Thyroid gland (tissue), 4 donors: ENCODE measurements at regions not wholly inside any gene's neighbourhood (a gene's known extent, or its start where the extent isn't known, plus 50 kb on each side); places are given as distances from the start of the nearest gene placed in this dataset.

Experiments used
- DNase-seq, 2 donors: peaks; one replicate each; pipeline ENCODE4 v3.0.0-alpha.2; 2019
- H3K27ac ChIP-seq, 3 donors: fragments of 200-600 bp; sonication (generic); 1 replicate in 2 of 3; 2 replicates in 1 of 3; pipeline ENCODE4 v1.5.1; 2016 to 2019; ENCODE audit warnings: mild to moderate bottlenecking in 1 of 3, moderate library complexity in 1 of 3
- H3K27me3 ChIP-seq: fragments of 200-600 bp; sonication (generic); one replicate; pipeline ENCODE4 v1.5.1; 2019
- H3K36me3 ChIP-seq, 2 donors: fragments of 200-600 bp; sonication (generic); one replicate each; pipeline ENCODE4 v1.5.1; 2016 to 2019
- H3K4me1 ChIP-seq, 2 donors: fragments of 200-600 bp; sonication (generic); one replicate each; pipeline ENCODE4 v1.5.1; 2017 to 2019
- H3K4me3 ChIP-seq, 3 donors: fragments of 200-600 bp; sonication (generic); replicated peaks in 1 of 3; 1 replicate in 2 of 3; 2 replicates in 1 of 3; pipeline ENCODE4 v1.5.1; 2016; ENCODE audit warnings: mild to moderate bottlenecking in 1 of 3
- H3K9me3 ChIP-seq: fragments of 200-600 bp; sonication (generic); one replicate; pipeline ENCODE4 v1.5.1; 2017
- POLR2A ChIP-seq, 2 donors: fragments of 450-650 bp; IDR thresholded peaks; one replicate each; pipeline ENCODE4 v1.6.1; 2017; ENCODE audit warnings: antibody characterized with exemption in 2 of 2, mild to moderate bottlenecking in 2 of 2, moderate library complexity in 1 of 2
- WGBS, 2 donors: methylation state at CpG; one replicate each; pipeline ENCODE4 v1.1.5; 2017; 5-methylcytosine and 5-hydroxymethylcytosine counted together
- intact Hi-C: fragments of 100-400 bp; cut with DNase I; formaldehyde crosslinking; loops from one replicate; pipeline ENCODE4 v1.15.1; 2023
- TF ChIP-seq, protein P1 (sequence below), 6 experiments: fragments of 200-600 bp in 3 of 6; fragments of 450-650 bp in 3 of 6; sonication (generic) in 3 of 6; IDR thresholded peaks; one replicate each; pipeline ENCODE4 v1.5.1; 2016 to 2019; ENCODE audit warnings: antibody characterized with exemption in 6 of 6, mild to moderate bottlenecking in 2 of 6, inconsistent platforms in 1 of 6, moderate library complexity in 1 of 6

DNA sequence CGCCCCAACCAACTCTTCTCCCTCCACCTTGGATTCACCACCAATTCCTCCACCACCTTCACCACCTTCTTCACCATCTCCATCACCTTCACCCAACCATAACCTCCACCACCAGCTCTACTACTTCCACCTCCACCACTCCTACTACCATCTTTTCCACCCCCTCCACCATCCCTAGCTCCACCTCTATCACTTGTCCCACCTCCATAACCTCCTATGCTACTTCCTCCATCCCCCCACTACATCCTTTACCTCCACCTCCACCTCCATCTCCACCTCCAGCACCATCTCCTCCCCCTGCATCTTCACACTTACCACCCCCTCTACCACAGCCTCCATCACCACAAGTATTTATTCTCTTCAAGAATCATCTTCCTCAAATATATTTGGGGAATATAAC, 254.9 kb upstream of the EGLN3 start:
- H3K36me3 ChIP-seq, result no peaks in the 10 kb centered on the region
- no peak for TF ChIP-seq POLR2A (IDR thresholded peaks at IDR 0.05)
- TF ChIP-seq, protein P1, sequence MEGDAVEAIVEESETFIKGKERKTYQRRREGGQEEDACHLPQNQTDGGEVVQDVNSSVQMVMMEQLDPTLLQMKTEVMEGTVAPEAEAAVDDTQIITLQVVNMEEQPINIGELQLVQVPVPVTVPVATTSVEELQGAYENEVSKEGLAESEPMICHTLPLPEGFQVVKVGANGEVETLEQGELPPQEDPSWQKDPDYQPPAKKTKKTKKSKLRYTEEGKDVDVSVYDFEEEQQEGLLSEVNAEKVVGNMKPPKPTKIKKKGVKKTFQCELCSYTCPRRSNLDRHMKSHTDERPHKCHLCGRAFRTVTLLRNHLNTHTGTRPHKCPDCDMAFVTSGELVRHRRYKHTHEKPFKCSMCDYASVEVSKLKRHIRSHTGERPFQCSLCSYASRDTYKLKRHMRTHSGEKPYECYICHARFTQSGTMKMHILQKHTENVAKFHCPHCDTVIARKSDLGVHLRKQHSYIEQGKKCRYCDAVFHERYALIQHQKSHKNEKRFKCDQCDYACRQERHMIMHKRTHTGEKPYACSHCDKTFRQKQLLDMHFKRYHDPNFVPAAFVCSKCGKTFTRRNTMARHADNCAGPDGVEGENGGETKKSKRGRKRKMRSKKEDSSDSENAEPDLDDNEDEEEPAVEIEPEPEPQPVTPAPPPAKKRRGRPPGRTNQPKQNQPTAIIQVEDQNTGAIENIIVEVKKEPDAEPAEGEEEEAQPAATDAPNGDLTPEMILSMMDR (IDR thresholded peaks at IDR 0.05), result no peak
- no peak overlapping the region for H3K27ac ChIP-seq
- no peak for DNase-seq
- no peaks in the 10 kb centered on the region for H3K9me3 ChIP-seq
- H3K4me3 ChIP-seq, result no peak overlapping the region
- intact Hi-C loops, result no loop called here
- H3K27me3 ChIP-seq, result no peaks in the 10 kb centered on the region
- WGBS, 2 donors, result 95 to 100% methylated on average over 1 of the region's 1 CpG
- no peaks in the 10 kb centered on the region for H3K4me1 ChIP-seq

DNA sequence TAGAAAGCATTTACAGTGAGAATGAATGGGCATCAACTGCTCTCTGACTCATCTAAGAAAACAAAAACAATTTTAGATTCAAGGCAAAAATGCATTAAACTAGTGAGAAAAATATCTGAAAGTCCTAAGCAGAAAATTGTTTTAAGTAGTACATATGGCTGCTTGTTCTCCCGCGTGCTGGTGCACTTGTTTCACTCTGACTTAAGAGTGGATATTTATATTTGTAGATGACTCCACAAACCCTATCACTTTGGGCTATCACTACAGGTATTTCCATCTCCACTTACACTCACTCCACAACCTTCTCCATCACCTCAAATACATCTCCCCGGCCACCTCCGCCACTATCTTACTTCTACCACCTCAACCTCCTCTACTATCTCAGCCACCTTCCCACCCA, 253.9 kb upstream of the EGLN3 start:
- 96 to 97% methylated on average over 4 of the region's 4 CpGs for WGBS, 2 donors
- Histone ChIP-seq H3K27me3 (no peaks in the 10 kb centered on the region), H3K9me3 (no peaks in the 10 kb centered on the region), H3K4me3 (no peak overlapping the region), H3K27ac (no peak overlapping the region), H3K36me3 (no peaks in the 10 kb centered on the region), H3K4me1 (no peaks in the 10 kb centered on the region)
- DNase-seq, result no peak
- TF ChIP-seq, protein P1 (IDR thresholded peaks at IDR 0.05), result no peak
- TF ChIP-seq POLR2A (IDR thresholded peaks at IDR 0.05), result no peak
- intact Hi-C loops, result no loop called here

- Histone ChIP-seq H3K4me3 (no peak overlapping the region), H3K36me3 (no peaks in the 10 kb centered on the region), H3K9me3 (no peaks in the 10 kb centered on the region), H3K27ac (no peak overlapping the region), H3K27me3 (no peaks in the 10 kb centered on the region), H3K4me1 (no peaks in the 10 kb centered on the region)
- TF ChIP-seq POLR2A (IDR thresholded peaks at IDR 0.05), result no peak
- TF ChIP-seq, protein P1 (IDR thresholded peaks at IDR 0.05), result no peak
- WGBS, 2 donors, result 63% methylated on average over 4 of the region's 4 CpGs
- intact Hi-C loops, result no loop called here
- DNase-seq, result no peak
These were observed 252.4 kb upstream of the EGLN3 start for GRCh38 chr14:34203251-34203722.

GRCh38 chr14:34201909-34202637, 251.2 kb upstream of the EGLN3 start:
- H3K27ac ChIP-seq, result no peak overlapping the region
- H3K9me3 ChIP-seq, result no peaks in the 10 kb centered on the region
- 86 to 92% methylated on average over 3 of the region's 3 CpGs for WGBS, 2 donors
- DNase-seq, result no peak
- H3K27me3 ChIP-seq, result no peaks in the 10 kb centered on the region
- H3K4me3 ChIP-seq, result no peak overlapping the region
- H3K36me3 ChIP-seq, result no peaks in the 10 kb centered on the region
- intact Hi-C loops, result no loop called here
- no peaks in the 10 kb centered on the region for H3K4me1 ChIP-seq
- no peak for TF ChIP-seq POLR2A (IDR thresholded peaks at IDR 0.05)
- TF ChIP-seq, protein P1 (IDR thresholded peaks at IDR 0.05), result no peak

GRCh38 chr14:34199585-34199984, 248.7 kb upstream of the EGLN3 start:
- intact Hi-C loops, result no loop called here
- WGBS, 2 donors, result 71 to 77% methylated on average over 4 of the region's 4 CpGs
- Histone ChIP-seq H3K4me3 (no peak overlapping the region), H3K9me3 (no peaks in the 10 kb centered on the region), H3K27ac (no peak overlapping the region), H3K27me3 (no peaks in the 10 kb centered on the region), H3K36me3 (no peaks in the 10 kb centered on the region), H3K4me1 (no peaks in the 10 kb centered on the region)
- no peak for TF ChIP-seq POLR2A (IDR thresholded peaks at IDR 0.05)
- TF ChIP-seq, protein P1 (IDR thresholded peaks at IDR 0.05), result no peak
- no peak for DNase-seq
